ENCODE measurements at regions not wholly inside any gene's neighbourhood (a gene's known extent, or its start where the extent isn't known, plus 50 kb on each side); places are given as distances from the start of the nearest gene placed in this dataset.

DNA sequence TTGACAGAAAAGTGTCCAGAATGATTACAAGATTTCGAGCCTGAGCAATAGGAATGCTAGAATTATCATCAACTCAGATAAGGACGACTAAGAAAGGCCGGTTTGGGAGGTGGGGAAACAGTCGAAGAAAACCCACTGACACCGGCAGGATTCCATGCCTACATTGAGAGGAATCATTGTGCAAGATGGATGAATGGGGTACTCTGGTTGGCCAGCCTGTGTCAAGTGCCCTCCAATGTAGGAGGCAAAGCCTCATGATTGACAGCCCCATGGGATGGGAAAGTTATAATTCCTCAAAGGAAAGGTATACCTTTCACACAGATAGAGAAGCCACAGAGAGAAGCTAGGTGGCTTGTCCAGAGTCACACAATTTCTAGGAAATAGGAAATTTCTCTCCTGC is 153.5 kb upstream of the CTTNBP2NL start:
- peaks cover 4% of the 10 kb centered on the region for H3K27me3 ChIP-seq
- H3K4me3 ChIP-seq: no peak overlapping the region
- no peaks in the 10 kb centered on the region for H3K9me3 ChIP-seq
- DNase-seq: no peak
- H3K36me3 ChIP-seq: no peaks in the 10 kb centered on the region

DNA sequence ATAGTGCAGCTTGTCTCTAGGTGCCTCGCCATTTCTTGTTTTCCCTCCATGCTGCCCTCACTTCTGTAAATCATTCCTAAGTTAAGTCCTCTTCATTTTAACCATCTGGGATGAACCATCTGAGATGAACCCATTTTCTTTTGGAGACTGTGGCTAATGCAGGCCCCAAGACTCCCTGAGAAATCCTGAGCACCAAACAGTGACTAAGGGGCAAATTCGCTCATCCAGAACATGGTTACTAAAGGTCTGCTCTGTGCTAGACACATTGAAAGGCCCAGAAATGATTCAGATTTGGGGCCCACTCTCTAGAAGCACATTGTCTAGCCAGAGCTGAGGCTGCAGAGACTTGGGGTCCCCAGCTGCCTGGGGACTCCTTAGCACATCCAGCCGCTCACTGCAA is 151.9 kb upstream of the CTTNBP2NL start:
- H3K36me3 ChIP-seq: no peaks in the 10 kb centered on the region
- H3K27me3 ChIP-seq: peaks cover 4% of the 10 kb centered on the region
- no peak for DNase-seq
- no peaks in the 10 kb centered on the region for H3K9me3 ChIP-seq
- no peak overlapping the region for H3K4me3 ChIP-seq

DNA sequence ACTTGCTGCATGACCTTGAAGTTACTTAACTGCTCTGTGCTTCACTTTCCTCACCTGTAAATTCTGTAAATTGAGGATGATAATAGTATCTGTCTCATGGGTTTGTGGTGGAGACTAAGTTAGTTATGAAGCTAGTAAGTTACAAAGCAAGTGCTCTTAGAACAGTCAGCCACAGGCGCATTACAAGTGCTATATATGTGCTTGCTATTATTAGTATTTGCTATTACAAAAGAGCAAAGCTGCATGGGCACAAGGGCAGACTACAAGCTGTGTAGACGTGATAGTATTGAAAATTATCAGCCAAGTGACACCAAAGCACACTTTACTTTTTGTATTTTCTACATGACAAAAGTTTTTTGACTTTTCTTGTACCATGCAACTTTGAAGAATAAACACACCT is 150.9 kb upstream of the CTTNBP2NL start:
- no peak for DNase-seq
- H3K9me3 ChIP-seq: no peaks in the 10 kb centered on the region
- H3K4me3 ChIP-seq: no peak overlapping the region
- H3K36me3 ChIP-seq: no peaks in the 10 kb centered on the region
- H3K27me3 ChIP-seq: peaks cover 4% of the 10 kb centered on the region

GRCh38 chr1:112247036-112247597 is 148.9 kb upstream of the CTTNBP2NL start:
- H3K36me3 ChIP-seq: no peaks in the 10 kb centered on the region
- peaks cover 2% of the 10 kb centered on the region; the same call in 1 of the 2 replicates for H3K27me3 ChIP-seq
- H3K4me3 ChIP-seq: no peak overlapping the region
- no peak for DNase-seq
- no peaks in the 10 kb centered on the region for H3K9me3 ChIP-seq

GRCh38 chr1:112247961-112248360 is 148.1 kb upstream of the CTTNBP2NL start:
- H3K27me3 ChIP-seq: peaks cover 2% of the 10 kb centered on the region; the same call in 1 of the 2 replicates
- no peak for DNase-seq
- no peaks in the 10 kb centered on the region for H3K36me3 ChIP-seq
- H3K4me3 ChIP-seq: no peak overlapping the region
- no peaks in the 10 kb centered on the region for H3K9me3 ChIP-seq

DNA sequence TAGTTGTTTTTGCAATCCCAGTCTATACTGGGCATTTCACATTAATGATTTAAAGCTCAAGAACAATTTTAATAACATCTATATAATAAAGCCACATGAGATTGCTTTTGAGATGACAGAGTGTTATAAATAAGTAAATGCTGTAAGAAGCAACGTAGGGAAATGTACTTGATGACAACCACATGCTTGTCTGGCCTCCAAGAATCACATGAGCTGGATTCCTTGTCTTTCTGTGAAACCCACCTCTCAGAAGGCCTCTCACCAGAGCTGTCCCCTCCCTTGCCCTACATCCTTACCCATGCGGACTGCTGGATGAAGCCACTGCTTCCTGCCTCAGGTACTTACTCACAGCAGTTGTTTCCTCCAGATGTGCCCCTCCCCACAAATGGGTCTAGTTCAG is 145.1 kb upstream of the CTTNBP2NL start:
- H3K27me3 ChIP-seq: no peaks in the 10 kb centered on the region
- no peak overlapping the region for H3K4me3 ChIP-seq
- H3K9me3 ChIP-seq: no peaks in the 10 kb centered on the region
- DNase-seq: no peak
- no peaks in the 10 kb centered on the region for H3K36me3 ChIP-seq

GRCh38 chr1:112251766-112252506 is 144.1 kb upstream of the CTTNBP2NL start:
- no peaks in the 10 kb centered on the region for H3K36me3 ChIP-seq
- H3K9me3 ChIP-seq: no peaks in the 10 kb centered on the region
- H3K4me3 ChIP-seq: no peak overlapping the region
- no peaks in the 10 kb centered on the region for H3K27me3 ChIP-seq
- DNase-seq: peak; percentile 91

GRCh38 chr1:112253366-112253765 is 142.6 kb upstream of the CTTNBP2NL start:
- H3K27me3 ChIP-seq: no peaks in the 10 kb centered on the region
- H3K36me3 ChIP-seq: no peaks in the 10 kb centered on the region
- DNase-seq: no peak
- H3K4me3 ChIP-seq: no peak overlapping the region
- H3K9me3 ChIP-seq: peaks cover 3% of the 10 kb centered on the region

- Histone ChIP-seq H3K36me3 (no peaks in the 10 kb centered on the region), H3K27me3 (no peaks in the 10 kb centered on the region), H3K4me3 (no peak overlapping the region), H3K9me3 (peaks cover 3% of the 10 kb centered on the region)
- DNase-seq: peak; percentile 40
Observed at GRCh38 chr1:112255080-112255479, 140.9 kb upstream of the CTTNBP2NL start.

DNA sequence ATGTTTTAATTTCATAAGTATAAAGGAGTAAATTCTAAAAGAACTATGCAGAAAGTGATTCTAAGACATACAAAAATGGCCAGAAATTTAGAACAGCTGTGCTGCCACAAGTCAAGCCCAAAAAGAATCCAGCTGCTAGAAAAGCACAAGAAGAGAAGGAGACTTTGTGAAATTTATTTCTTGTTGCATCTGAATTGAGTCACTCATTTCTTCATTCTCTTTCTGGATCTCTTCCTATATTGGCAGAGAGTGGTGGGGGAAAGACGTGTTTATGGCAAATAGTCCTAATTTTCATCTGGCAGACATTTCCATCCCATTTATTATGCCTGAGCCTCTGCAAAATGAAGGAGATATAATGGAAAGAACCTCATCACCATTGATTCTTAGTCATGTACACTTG is 139.6 kb upstream of the CTTNBP2NL start:
- Histone ChIP-seq H3K36me3 (no peaks in the 10 kb centered on the region), H3K4me3 (no peak overlapping the region), H3K27me3 (no peaks in the 10 kb centered on the region), H3K9me3 (peaks cover 3% of the 10 kb centered on the region)
- DNase-seq: no peak

DNA sequence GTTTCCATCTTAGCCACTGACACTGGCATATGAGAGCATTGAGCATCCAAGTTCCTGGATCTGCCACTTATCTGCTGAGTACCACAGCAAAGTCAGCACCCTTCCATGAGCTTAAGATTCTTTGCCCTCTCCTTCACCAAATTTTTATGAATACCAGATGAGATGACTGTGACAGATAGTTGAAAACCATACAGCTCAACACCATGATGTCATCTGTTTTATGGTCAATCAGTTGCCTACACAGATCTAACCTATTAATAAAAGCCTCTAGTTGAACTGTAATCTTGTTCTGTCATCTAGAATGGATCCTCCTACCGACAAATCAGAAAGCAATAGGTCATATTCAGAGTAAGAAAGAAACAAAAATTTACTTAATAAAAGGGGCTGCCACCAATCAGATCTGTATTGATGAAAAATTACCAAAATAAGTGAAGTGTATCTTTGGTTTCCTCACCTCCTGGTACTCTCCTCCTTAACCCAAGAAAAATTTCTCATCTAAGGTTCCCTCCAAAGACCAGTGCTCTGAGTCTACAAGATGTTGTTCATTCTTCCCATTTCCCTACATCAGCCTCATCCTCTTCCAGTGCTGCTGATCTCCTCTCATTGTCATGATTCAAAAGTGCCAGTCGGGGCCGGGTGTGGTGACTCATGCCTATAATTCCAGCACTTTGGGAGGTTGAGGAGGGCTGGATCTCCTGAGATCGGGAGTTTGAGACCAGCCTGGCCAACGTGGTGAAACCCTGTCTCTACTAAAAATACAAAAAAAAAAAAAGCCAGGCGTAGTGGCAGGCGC is 138.8 kb upstream of the CTTNBP2NL start:
- peaks cover 3% of the 10 kb centered on the region for H3K9me3 ChIP-seq
- H3K27me3 ChIP-seq: no peaks in the 10 kb centered on the region
- H3K36me3 ChIP-seq: no peaks in the 10 kb centered on the region
- DNase-seq: peak; percentile 24
- H3K4me3 ChIP-seq: no peak overlapping the region

GRCh38 chr1:112260699-112261098 is 135.3 kb upstream of the CTTNBP2NL start:
- H3K9me3 ChIP-seq: peaks cover 3% of the 10 kb centered on the region
- H3K27me3 ChIP-seq: no peaks in the 10 kb centered on the region
- no peak overlapping the region for H3K4me3 ChIP-seq
- DNase-seq: no peak
- no peaks in the 10 kb centered on the region for H3K36me3 ChIP-seq

DNA sequence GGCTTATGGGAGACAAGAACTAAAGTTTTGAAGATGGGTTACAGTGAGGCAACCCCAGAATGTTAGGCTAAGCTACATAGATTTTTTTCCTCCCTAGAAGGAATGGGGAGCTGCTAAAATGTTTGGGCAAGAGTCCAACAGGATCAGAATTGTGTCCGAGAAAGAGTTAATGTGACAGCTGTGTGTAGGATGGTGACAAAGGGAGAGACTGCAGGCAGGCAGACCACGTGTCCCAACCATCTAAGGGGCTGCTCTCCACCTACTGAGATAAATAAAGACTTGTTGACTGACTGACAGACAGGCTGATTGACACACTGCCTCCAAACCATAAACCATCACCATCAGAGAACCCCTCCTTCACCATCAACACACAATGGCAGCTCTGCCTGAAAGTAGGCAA is 133.7 kb upstream of the CTTNBP2NL start:
- Histone ChIP-seq H3K36me3 (no peaks in the 10 kb centered on the region), H3K4me3 (no peak overlapping the region), H3K27me3 (no peaks in the 10 kb centered on the region), H3K9me3 (peaks cover 3% of the 10 kb centered on the region)
- no peak for DNase-seq

DNA sequence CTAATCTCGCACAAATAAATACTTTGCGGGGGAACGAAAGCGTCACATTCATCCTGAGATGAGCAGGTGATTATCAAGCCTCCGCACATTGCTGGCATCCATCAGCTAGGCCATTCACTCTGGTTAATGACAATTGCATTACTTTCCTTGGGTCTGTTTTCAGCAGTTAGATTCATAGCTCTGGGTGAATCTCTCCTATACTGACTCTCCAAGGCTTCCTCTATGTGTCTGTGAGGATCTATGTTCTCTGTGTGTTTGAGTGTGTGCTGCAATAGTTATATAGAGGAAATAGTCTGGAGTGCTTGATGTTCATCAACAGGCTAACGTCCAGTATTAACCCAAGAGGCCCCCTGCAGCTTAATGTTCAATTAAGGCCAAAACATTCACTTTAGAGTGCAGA is 133.0 kb upstream of the CTTNBP2NL start:
- Histone ChIP-seq H3K4me3 (no peak overlapping the region), H3K9me3 (peaks cover 2% of the 10 kb centered on the region), H3K36me3 (no peaks in the 10 kb centered on the region), H3K27me3 (no peaks in the 10 kb centered on the region)
- DNase-seq: no peak

DNA sequence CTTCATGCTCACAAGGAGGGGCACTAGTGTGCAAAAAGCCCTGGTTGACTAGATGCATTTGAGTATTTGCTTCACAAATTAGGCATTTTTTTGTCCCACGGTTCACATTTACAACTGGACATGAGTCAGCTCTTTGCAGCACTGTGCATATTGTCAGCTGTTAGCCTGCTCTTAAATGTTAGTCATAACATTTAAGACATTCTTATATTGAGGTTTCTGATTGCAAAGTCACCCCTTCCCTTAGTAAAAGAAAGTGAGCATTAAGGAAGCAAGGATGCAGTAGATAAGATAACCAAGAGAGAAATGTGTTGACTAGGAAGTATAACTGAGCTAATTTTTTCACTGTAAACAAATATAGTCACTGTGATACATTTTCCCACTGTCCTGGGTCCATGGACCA is 132.6 kb upstream of the CTTNBP2NL start:
- no peaks in the 10 kb centered on the region for H3K36me3 ChIP-seq
- no peak overlapping the region for H3K4me3 ChIP-seq
- no peaks in the 10 kb centered on the region for H3K27me3 ChIP-seq
- no peaks in the 10 kb centered on the region for H3K9me3 ChIP-seq
- no peak for DNase-seq

GRCh38 chr1:112264010-112264409 is 132.0 kb upstream of the CTTNBP2NL start:
- H3K4me3 ChIP-seq: no peak overlapping the region

GRCh38 chr1:112264553-112264952 is 131.5 kb upstream of the CTTNBP2NL start:
- Histone ChIP-seq H3K27me3 (no peaks in the 10 kb centered on the region), H3K9me3 (no peaks in the 10 kb centered on the region), H3K36me3 (no peaks in the 10 kb centered on the region), H3K4me3 (no peak overlapping the region)
- DNase-seq: no peak

More at GRCh38 chr1:112264010-112264409, 132.0 kb upstream of the CTTNBP2NL start:
- Histone ChIP-seq H3K27me3 (no peaks in the 10 kb centered on the region), H3K36me3 (no peaks in the 10 kb centered on the region), H3K9me3 (no peaks in the 10 kb centered on the region)
- DNase-seq: no peak

All from MG63 (cell line).